Stimulated activated effector memory CD8-positive, alpha-beta T cell treated with anti-CD3 and anti-CD28 coated beads, Interleukin-12 subunit alpha, Interleukin-12 subunit beta, amount 100 ng/mL, for 72 hours (primary cell): ENCODE measurements at regions not wholly inside any gene's neighbourhood (a gene's known extent, or its start where the extent isn't known, plus 50 kb on each side); places are given as distances from the start of the nearest gene placed in this dataset.
"Not testable (repeated sequence)": the region's sequence is repeated elsewhere in the genome, so short reads cannot be mapped to it uniquely, and the experiment has no call there.

Experiments used
- ATAC-seq: fragments of 150-1000 bp; cut with Tn5 transposase; 2 replicates; pipeline ENCODE4 v1.10.0; 2021
- DNase-seq, 2 donors: peaks; one replicate each; pipeline ENCODE4 v3.0.0; 2021 to 2022; ENCODE audit warnings: low spot score in 2 of 2
- H3K27ac Mint-ChIP-seq: one replicate; pipeline ENCODE4 v1.8.0; 2022; ENCODE audit warnings: mild to moderate bottlenecking, mixed read lengths
- H3K36me3 Mint-ChIP-seq: one replicate; pipeline ENCODE4 v1.8.0; 2022; ENCODE audit warnings: mild to moderate bottlenecking, mixed read lengths
- H3K4me1 Mint-ChIP-seq: one replicate; pipeline ENCODE4 v1.8.0; 2022; ENCODE audit warnings: mixed read lengths
- H3K4me3 Mint-ChIP-seq: one replicate; pipeline ENCODE4 v1.8.0; 2022; ENCODE audit warnings: mild to moderate bottlenecking, mixed read lengths
- H3K9me3 Mint-ChIP-seq: one replicate; pipeline ENCODE4 v1.8.0; 2022; ENCODE audit warnings: mixed read lengths

GRCh38 chr12:33628087-33628486 is 188.5 kb upstream of the SYT10 start:
- Mint-ChIP-seq H3K4me1 (no peaks in the 10 kb centered on the region), H3K9me3 (peaks cover 4% of the 10 kb centered on the region), H3K4me3 (no peak overlapping the region), H3K27ac (no peak overlapping the region), H3K36me3 (no peaks in the 10 kb centered on the region)
- ATAC-seq (no peak), DNase-seq (no peak)

GRCh38 chr12:33634544-33634943 is 194.9 kb upstream of the SYT10 start:
- Mint-ChIP-seq H3K9me3 (peaks cover 5% of the 10 kb centered on the region), H3K36me3 (no peaks in the 10 kb centered on the region), H3K4me1 (no peaks in the 10 kb centered on the region), H3K27ac (no peak overlapping the region), H3K4me3 (no peak overlapping the region)
- no peak for DNase-seq
- no peak for ATAC-seq

- ATAC-seq, H3K36me3 Mint-ChIP-seq, H3K27ac Mint-ChIP-seq, H3K4me3 Mint-ChIP-seq, DNase-seq, H3K9me3 Mint-ChIP-seq, H3K4me1 Mint-ChIP-seq: not testable (repeated sequence)
These were observed 197.3 kb upstream of the SYT10 start for GRCh38 chr12:33636930-33637329.

- no peak for DNase-seq
- Mint-ChIP-seq H3K27ac (no peak overlapping the region), H3K36me3 (no peaks in the 10 kb centered on the region), H3K4me1 (no peaks in the 10 kb centered on the region), H3K4me3 (no peak overlapping the region), H3K9me3 (peaks cover 5% of the 10 kb centered on the region)
- no peak for ATAC-seq
These were observed 200.4 kb upstream of the SYT10 start for GRCh38 chr12:33639975-33640374.

GRCh38 chr12:33649992-33650391 is 210.4 kb upstream of the SYT10 start:
- Mint-ChIP-seq H3K4me3 (no peak overlapping the region), H3K9me3 (peaks cover 9% of the 10 kb centered on the region), H3K27ac (no peak overlapping the region), H3K4me1 (no peaks in the 10 kb centered on the region), H3K36me3 (no peaks in the 10 kb centered on the region)
- no peak for ATAC-seq
- DNase-seq: no peak

GRCh38 chr12:33650832-33651231 is 211.2 kb upstream of the SYT10 start:
- no peaks in the 10 kb centered on the region for H3K4me1 Mint-ChIP-seq
- H3K36me3 Mint-ChIP-seq: no peaks in the 10 kb centered on the region
- no peak for ATAC-seq
- no peak overlapping the region for H3K4me3 Mint-ChIP-seq
- DNase-seq: no peak
- H3K27ac Mint-ChIP-seq: no peak overlapping the region
- H3K9me3 Mint-ChIP-seq: peaks cover 9% of the 10 kb centered on the region

GRCh38 chr12:33653362-33653761 is 213.7 kb upstream of the SYT10 start:
- H3K9me3 Mint-ChIP-seq: peaks cover 9% of the 10 kb centered on the region
- no peak overlapping the region for H3K27ac Mint-ChIP-seq
- H3K36me3 Mint-ChIP-seq: no peaks in the 10 kb centered on the region
- no peaks in the 10 kb centered on the region for H3K4me1 Mint-ChIP-seq
- no peak overlapping the region for H3K4me3 Mint-ChIP-seq
- ATAC-seq (no peak), DNase-seq (no peak)

- H3K36me3 Mint-ChIP-seq: no peaks in the 10 kb centered on the region
- DNase-seq (no peak), ATAC-seq (no peak)
- no peaks in the 10 kb centered on the region for H3K4me1 Mint-ChIP-seq
- peaks cover 5% of the 10 kb centered on the region for H3K9me3 Mint-ChIP-seq
- no peak overlapping the region for H3K4me3 Mint-ChIP-seq
- no peak overlapping the region for H3K27ac Mint-ChIP-seq
These were observed 214.7 kb upstream of the SYT10 start for GRCh38 chr12:33654313-33654712.

- Mint-ChIP-seq H3K4me1 (no peaks in the 10 kb centered on the region), H3K27ac (no peak overlapping the region), H3K9me3 (peaks cover 8% of the 10 kb centered on the region), H3K4me3 (no peak overlapping the region), H3K36me3 (no peaks in the 10 kb centered on the region)
- DNase-seq (no peak), ATAC-seq (no peak)
These were observed 223.5 kb upstream of the SYT10 start for GRCh38 chr12:33663000-33663654.

GRCh38 chr12:33669349-33669748 is 229.7 kb upstream of the SYT10 start:
- no peaks in the 10 kb centered on the region for H3K4me1 Mint-ChIP-seq
- no peak for ATAC-seq
- peaks cover 3% of the 10 kb centered on the region for H3K9me3 Mint-ChIP-seq
- no peak for DNase-seq
- H3K4me3 Mint-ChIP-seq: no peak overlapping the region
- no peaks in the 10 kb centered on the region for H3K36me3 Mint-ChIP-seq
- H3K27ac Mint-ChIP-seq: no peak overlapping the region

- no peak overlapping the region for H3K27ac Mint-ChIP-seq
- no peak for DNase-seq
These were observed 230.7 kb upstream of the SYT10 start for GRCh38 chr12:33670284-33670683.

GRCh38 chr12:33671676-33672075 is 232.1 kb upstream of the SYT10 start:
- Mint-ChIP-seq H3K4me3 (no peak overlapping the region), H3K27ac (no peak overlapping the region), H3K36me3 (no peaks in the 10 kb centered on the region), H3K9me3 (peaks cover 10% of the 10 kb centered on the region), H3K4me1 (no peaks in the 10 kb centered on the region)
- DNase-seq: no peak
- no peak for ATAC-seq

More at GRCh38 chr12:33670284-33670683, 230.7 kb upstream of the SYT10 start:
- no peak for ATAC-seq
- Mint-ChIP-seq H3K36me3 (no peaks in the 10 kb centered on the region), H3K4me3 (no peak overlapping the region), H3K4me1 (no peaks in the 10 kb centered on the region), H3K9me3 (peaks cover 3% of the 10 kb centered on the region)

GRCh38 chr12:33672836-33673577 is 233.4 kb upstream of the SYT10 start:
- Mint-ChIP-seq H3K27ac (no peak overlapping the region), H3K4me3 (no peak overlapping the region), H3K4me1 (no peaks in the 10 kb centered on the region), H3K36me3 (no peaks in the 10 kb centered on the region), H3K9me3 (peaks cover 10% of the 10 kb centered on the region)
- DNase-seq (no peak), ATAC-seq (no peak)

- Mint-ChIP-seq H3K36me3 (no peaks in the 10 kb centered on the region), H3K9me3 (peaks cover 7% of the 10 kb centered on the region), H3K27ac (no peak overlapping the region), H3K4me3 (no peak overlapping the region), H3K4me1 (no peaks in the 10 kb centered on the region)
- DNase-seq (no peak), ATAC-seq (no peak)
These were observed 237.2 kb upstream of the SYT10 start for GRCh38 chr12:33676866-33677265.

GRCh38 chr12:33678221-33678964 is 238.8 kb upstream of the SYT10 start:
- H3K36me3 Mint-ChIP-seq: no peaks in the 10 kb centered on the region
- no peak for ATAC-seq

GRCh38 chr12:33690562-33690961 is 250.9 kb upstream of the SYT10 start:
- Mint-ChIP-seq H3K27ac (no peak overlapping the region), H3K9me3 (peaks cover 11% of the 10 kb centered on the region), H3K4me3 (no peak overlapping the region), H3K4me1 (no peaks in the 10 kb centered on the region), H3K36me3 (no peaks in the 10 kb centered on the region)
- ATAC-seq (no peak), DNase-seq (no peak)

More at GRCh38 chr12:33678221-33678964, 238.8 kb upstream of the SYT10 start:
- DNase-seq: no peak
- Mint-ChIP-seq H3K4me3 (no peak overlapping the region), H3K27ac (no peak overlapping the region), H3K9me3 (peaks cover 7% of the 10 kb centered on the region), H3K4me1 (no peaks in the 10 kb centered on the region)
